Smooth muscle cell (in vitro differentiated cells): ENCODE measurements at regions not wholly inside any gene's neighbourhood (a gene's known extent, or its start where the extent isn't known, plus 50 kb on each side); places are given as distances from the start of the nearest gene placed in this dataset.

ENCODE experiments used
- DNase-seq: peaks from one replicate; lab custom pipeline; 2025; ENCODE audit not compliant: unreplicated experiment; lab: John Stamatoyannopoulos, UW
- H2AFZ ChIP-seq: fragments of 200-600 bp; sonication (generic); 2 replicates; pipeline ENCODE4 v1.6.0; 2016; ENCODE audit warnings: antibody characterized with exemption, low read depth, mild to moderate bottlenecking
- H3F3A ChIP-seq: fragments of 200-600 bp; sonication (generic); 2 replicates; pipeline ENCODE4 v1.6.0; 2017; ENCODE audit warnings: antibody characterized with exemption, low read depth
- H3K27ac ChIP-seq: fragments of 200-600 bp; sonication (generic); 2 replicates; pipeline ENCODE4 v1.5.1; 2016; ENCODE audit warnings: low read depth, mild to moderate bottlenecking
- H3K27me3 ChIP-seq: fragments of 200-600 bp; sonication (generic); 2 replicates; pipeline ENCODE4 v1.6.1; 2016; ENCODE audit warnings: low read depth, mild to moderate bottlenecking
- H3K36me3 ChIP-seq: fragments of 200-600 bp; sonication (generic); 2 replicates; pipeline ENCODE4 v1.5.1; 2016; ENCODE audit warnings: low read depth
- H3K4me1 ChIP-seq: fragments of 200-600 bp; sonication (generic); 2 replicates; pipeline ENCODE4 v1.5.1; 2016; ENCODE audit warnings: low read depth
- H3K4me2 ChIP-seq: fragments of 200-600 bp; sonication (generic); 2 replicates; pipeline ENCODE4 v1.6.0; 2016; ENCODE audit warnings: mild to moderate bottlenecking
- H3K4me3 ChIP-seq: fragments of 200-600 bp; sonication (generic); 2 replicates; pipeline ENCODE4 v1.5.1; 2016; ENCODE audit warnings: mild to moderate bottlenecking
- H3K79me2 ChIP-seq: fragments of 200-600 bp; sonication (generic); 2 replicates; pipeline ENCODE4 v1.6.0; 2016; ENCODE audit warnings: low read depth, mild to moderate bottlenecking
- H3K9ac ChIP-seq: fragments of 200-600 bp; sonication (generic); 2 replicates; pipeline ENCODE4 v1.6.0; 2016; ENCODE audit warnings: low read depth
- H3K9me3 ChIP-seq: fragments of 200-600 bp; sonication (generic); replicated peaks from 2 replicates; pipeline ENCODE4 v1.5.1; 2016; ENCODE audit warnings: low read depth
- H4K20me1 ChIP-seq: fragments of 200-600 bp; sonication (generic); 2 replicates; pipeline ENCODE4 v1.6.0; 2016; ENCODE audit warnings: low read depth
- CTCF ChIP-seq: fragments of 200-600 bp; sonication (generic); IDR thresholded peaks from 2 replicates; pipeline ENCODE4 v1.5.1; 2017; ENCODE audit warnings: borderline replicate concordance, mild to moderate bottlenecking, antibody characterized with exemption; ENCODE audit not compliant: insufficient read depth, poor library complexity, severe bottlenecking
- WGBS: methylation state at CpG from one replicate; pipeline ENCODE4 v1.1.7; 2016; ENCODE audit warnings: low lambda C conversion rate; 5-methylcytosine and 5-hydroxymethylcytosine counted together

- Histone ChIP-seq H3K4me2 (no peak overlapping the region), H3K4me3 (no peak overlapping the region), H3F3A (no peaks in the 10 kb centered on the region), H3K36me3 (no peaks in the 10 kb centered on the region), H3K27me3 (no peaks in the 10 kb centered on the region), H3K79me2 (no peaks in the 10 kb centered on the region), H3K9me3 (no peaks in the 10 kb centered on the region), H3K4me1 (peaks cover 10% of the 10 kb centered on the region), H2AFZ (no peak overlapping the region), H3K9ac (no peak overlapping the region), H3K27ac (peak overlapping the region; percentile 57), H4K20me1 (no peaks in the 10 kb centered on the region)
- no peak for DNase-seq
- 30% methylated on average over 2 of the region's 2 CpGs for WGBS
- TF ChIP-seq CTCF = no peak
Observed at GRCh38 chrX:147699061-147699460, 212.7 kb upstream of the FMR1 start.

- Histone ChIP-seq H3K79me2 (no peaks in the 10 kb centered on the region), H3K9ac (no peak overlapping the region), H3K4me3 (no peak overlapping the region), H2AFZ (no peak overlapping the region), H3F3A (no peaks in the 10 kb centered on the region), H3K4me1 (no peaks in the 10 kb centered on the region), H4K20me1 (no peaks in the 10 kb centered on the region), H3K9me3 (no peaks in the 10 kb centered on the region), H3K4me2 (no peak overlapping the region), H3K27ac (no peak overlapping the region), H3K27me3 (no peaks in the 10 kb centered on the region), H3K36me3 (no peaks in the 10 kb centered on the region)
- no peak for DNase-seq
- WGBS = 34% methylated on average over 2 of the region's 2 CpGs
- TF ChIP-seq CTCF = no peak
Observed at GRCh38 chrX:147710301-147710700, 201.4 kb upstream of the FMR1 start.

- WGBS = 81% methylated on average over 2 of the region's 2 CpGs
- Histone ChIP-seq H3K36me3 (no peaks in the 10 kb centered on the region), H3K4me3 (no peak overlapping the region), H3K27ac (no peak overlapping the region), H3K27me3 (no peaks in the 10 kb centered on the region), H4K20me1 (no peaks in the 10 kb centered on the region), H3K9me3 (no peaks in the 10 kb centered on the region), H2AFZ (no peak overlapping the region), H3F3A (no peaks in the 10 kb centered on the region), H3K79me2 (no peaks in the 10 kb centered on the region), H3K4me2 (no peak overlapping the region), H3K4me1 (no peaks in the 10 kb centered on the region), H3K9ac (no peak overlapping the region)
- TF ChIP-seq CTCF = no peak
- no peak for DNase-seq
Observed at GRCh38 chrX:147733369-147733768, 178.3 kb upstream of the FMR1 start.

- Histone ChIP-seq H3F3A (no peaks in the 10 kb centered on the region), H2AFZ (no peak overlapping the region), H3K27me3 (no peaks in the 10 kb centered on the region), H3K27ac (no peak overlapping the region), H3K9ac (no peak overlapping the region), H4K20me1 (no peaks in the 10 kb centered on the region), H3K9me3 (no peaks in the 10 kb centered on the region), H3K36me3 (no peaks in the 10 kb centered on the region), H3K4me1 (no peaks in the 10 kb centered on the region), H3K79me2 (no peaks in the 10 kb centered on the region), H3K4me2 (no peak overlapping the region), H3K4me3 (no peak overlapping the region)
- DNase-seq = no peak
- no peak for TF ChIP-seq CTCF
Observed at GRCh38 chrX:147735364-147735763, 176.4 kb upstream of the FMR1 start.
